HL-60 (cell line): ENCODE measurements at regions not wholly inside any gene's neighbourhood (a gene's known extent, or its start where the extent isn't known, plus 50 kb on each side); places are given as distances from the start of the nearest gene placed in this dataset.
A peak's percentile ranks its signal among the peaks of the same experiment; 100 is the strongest.

ENCODE experiments used
- DNase-seq, 2 experiments: peaks; one replicate each; pipeline ENCODE4 v3.0.0-alpha.2; 2010 to 2020; ENCODE audit warnings: low read depth in 1 of 2, low spot score in 1 of 2
- H3K27ac ChIP-seq: fragments of 250-450 bp; sonication (Bioruptor Pico); replicated peaks from 2 replicates; pipeline ENCODE4 v1.5.1; 2020; ENCODE audit warnings: mild to moderate bottlenecking, moderate library complexity
- H3K27me3 ChIP-seq: fragments of 250-450 bp; sonication (Bioruptor Pico); 2 replicates; pipeline ENCODE4 v1.5.1; 2021; ENCODE audit warnings: mild to moderate bottlenecking, moderate library complexity; ENCODE audit not compliant: insufficient read depth, poor library complexity, severe bottlenecking
- H3K4me3 ChIP-seq: replicated peaks from 2 replicates; pipeline ENCODE4 v1.5.1; 2011; ENCODE audit warnings: mild to moderate bottlenecking, control low read depth, low read length; ENCODE audit not compliant: insufficient read depth
- CTCF ChIP-seq: IDR thresholded peaks from one replicate; pipeline ENCODE4 v1.5.1; 2011; ENCODE audit warnings: low read length, control low read depth, inconsistent platforms; ENCODE audit not compliant: insufficient read depth
- GABPA ChIP-seq: IDR thresholded peaks from 2 replicates; pipeline ENCODE4 v1.6.1; 2012; ENCODE audit warnings: low read depth
- POLR2AphosphoS5 ChIP-seq: IDR thresholded peaks from 2 replicates; pipeline ENCODE4 v1.6.1; 2012; ENCODE audit warnings: low read depth
- REST ChIP-seq: IDR thresholded peaks from 2 replicates; pipeline ENCODE4 v1.6.1; 2012; ENCODE audit warnings: low read depth; ENCODE audit not compliant: insufficient replicate concordance
- SPI1 ChIP-seq: IDR thresholded peaks from 2 replicates; pipeline ENCODE4 v1.6.1; 2012; ENCODE audit warnings: low read depth, mild to moderate bottlenecking, borderline replicate concordance

- DNase-seq = no peak
- no peaks in the 10 kb centered on the region for H3K27me3 ChIP-seq
- no peak overlapping the region for H3K27ac ChIP-seq
- TF ChIP-seq REST = no peak
- no peak for TF ChIP-seq GABPA
- no peak for TF ChIP-seq CTCF
- peak; percentile 85 for TF ChIP-seq SPI1
- TF ChIP-seq POLR2AphosphoS5 = no peak
- no peak overlapping the region for H3K4me3 ChIP-seq
Observed at GRCh38 chr11:110870816-110871522, 158.7 kb upstream of the ARHGAP20 start.

- no peak for DNase-seq
- Histone ChIP-seq H3K27ac (no peak overlapping the region), H3K4me3 (no peak overlapping the region), H3K27me3 (no peaks in the 10 kb centered on the region)
- TF ChIP-seq CTCF (no peak), SPI1 (no peak), GABPA (no peak), POLR2AphosphoS5 (no peak), REST (no peak)
Observed at GRCh38 chr11:110867951-110868350, 155.7 kb upstream of the ARHGAP20 start.

- TF ChIP-seq POLR2AphosphoS5 = no peak
- TF ChIP-seq GABPA = no peak
- no peak for TF ChIP-seq SPI1
- no peak for TF ChIP-seq REST
- no peak for TF ChIP-seq CTCF
- DNase-seq = no peak
- Histone ChIP-seq H3K4me3 (no peak overlapping the region), H3K27ac (no peak overlapping the region), H3K27me3 (no peaks in the 10 kb centered on the region)
Observed at GRCh38 chr11:110866081-110866480, 153.8 kb upstream of the ARHGAP20 start.
